Natural killer cell (primary cell): ENCODE measurements at regions not wholly inside any gene's neighbourhood (a gene's known extent, or its start where the extent isn't known, plus 50 kb on each side); places are given as distances from the start of the nearest gene placed in this dataset.

Source experiments
- ATAC-seq, 3 donors: fragments of 150-1000 bp in 2 of 3; fragments of 200-7000 bp in 1 of 3; cut with Tn5 transposase; 1 replicate in 1 of 3; 2 replicates in 2 of 3; pipeline ENCODE4 v1.10.0; 2021; ENCODE audit warnings: mild to moderate bottlenecking in 2 of 3, moderate library complexity in 2 of 3
- DNase-seq, 2 donors: peaks; one replicate each; pipeline versions ENCODE4 v3.0.0 to v3.0.0-alpha.2; 2013 to 2021; ENCODE audit warnings: mixed read lengths in 1 of 2
- H3K27ac ChIP-seq: one replicate; pipeline ENCODE4 v1.5.1; 2013; ENCODE audit warnings: mild to moderate bottlenecking, low read length
- H3K27me3 ChIP-seq: one replicate; pipeline ENCODE4 v1.6.1; 2013; ENCODE audit warnings: low read length; ENCODE audit not compliant: control insufficient read depth, insufficient read depth
- H3K36me3 ChIP-seq: one replicate; pipeline ENCODE4 v1.6.1; 2013; ENCODE audit warnings: low read length; ENCODE audit not compliant: control insufficient read depth, insufficient read depth
- H3K4me1 ChIP-seq: one replicate; pipeline ENCODE4 v1.6.1; 2013; ENCODE audit warnings: low read length; ENCODE audit not compliant: control insufficient read depth, insufficient read depth
- H3K4me3 ChIP-seq: one replicate; pipeline ENCODE4 v1.5.1; 2013; ENCODE audit warnings: low read length
- H3K9me3 ChIP-seq: one replicate; pipeline ENCODE4 v1.6.1; 2013; ENCODE audit warnings: low read length; ENCODE audit not compliant: control insufficient read depth, insufficient read depth
- H3K27ac Mint-ChIP-seq, 2 donors: one replicate each; pipeline ENCODE4 v1.8.0; 2022; ENCODE audit warnings: mild to moderate bottlenecking in 2 of 2, mixed read lengths in 2 of 2, moderate library complexity in 1 of 2
- H3K27me3 Mint-ChIP-seq, 2 donors: one replicate each; pipeline ENCODE4 v1.8.0; 2022; ENCODE audit warnings: low read depth in 2 of 2, mixed read lengths in 2 of 2
- H3K36me3 Mint-ChIP-seq: one replicate; pipeline ENCODE4 v1.8.0; 2022; ENCODE audit warnings: mixed read lengths
- H3K4me1 Mint-ChIP-seq, 2 donors: one replicate each; pipeline ENCODE4 v1.8.0; 2022; ENCODE audit warnings: mixed read lengths in 2 of 2
- H3K4me3 Mint-ChIP-seq: one replicate; pipeline ENCODE4 v1.8.0; 2022; ENCODE audit warnings: mild to moderate bottlenecking, moderate library complexity, mixed read lengths
- H3K9me3 Mint-ChIP-seq, 2 donors: one replicate each; pipeline ENCODE4 v1.8.0; 2022; ENCODE audit warnings: mixed read lengths in 2 of 2
- CTCF ChIP-seq: fragments of 200-600 bp; IDR thresholded peaks from one replicate; pipeline ENCODE4 v1.8.0; 2022; ENCODE audit warnings: antibody characterized with exemption
- WGBS: methylation state at CpG from one replicate; pipeline ENCODE4 v1.1.7; 2013; ENCODE audit warnings: missing lambda C conversion rate; ENCODE audit not compliant: insufficient coverage; 5-methylcytosine and 5-hydroxymethylcytosine counted together
- intact Hi-C: fragments of 100-400 bp; cut with micrococcal nuclease; formaldehyde crosslinking; loops from one replicate; pipeline ENCODE4 v1.14.2; 2022

- WGBS: 90% methylated on average over 7 of the region's 7 CpGs
- no peak for TF ChIP-seq CTCF
- H3K9me3 ChIP-seq: no peaks in the 10 kb centered on the region
- H3K4me1 Mint-ChIP-seq: peaks cover 9% of the 10 kb centered on the region in 2 donors
- H3K27ac ChIP-seq: no peak overlapping the region
- H3K4me3 ChIP-seq: no peak overlapping the region
- H3K4me3 Mint-ChIP-seq: peak overlapping the region; percentile 21
- ATAC-seq: no peak
- no peaks in the 10 kb centered on the region for H3K36me3 Mint-ChIP-seq
- intact Hi-C loops: loop anchor here (1.0 to 2.0 kb wide), 2 partner anchors 649 to 699 kb away; no protein-coding TSS in a partner anchor
- no peaks in the 10 kb centered on the region for H3K9me3 Mint-ChIP-seq
- peaks cover 11% of the 10 kb centered on the region for H3K4me1 ChIP-seq
- H3K27me3 Mint-ChIP-seq: peaks cover 0 to 7% of the 10 kb centered on the region in 2 donors
- DNase-seq: no peak
- H3K27ac Mint-ChIP-seq: no peak overlapping the region
- peaks cover 11% of the 10 kb centered on the region for H3K27me3 ChIP-seq
- H3K36me3 ChIP-seq: no peaks in the 10 kb centered on the region
These were observed 180.9 kb downstream of the SMAD2 start for GRCh38 chr18:47749600-47749973.

- Mint-ChIP-seq H3K36me3 (no peaks in the 10 kb centered on the region), H3K27ac (no peak overlapping the region), H3K4me3 (peak overlapping the region; percentile 21), H3K4me1 (peaks cover 6% of the 10 kb centered on the region in 2 donors), H3K9me3 (no peaks in the 10 kb centered on the region), H3K27me3 (peaks cover 0 to 4% of the 10 kb centered on the region in 2 donors)
- Histone ChIP-seq H3K4me3 (no peak overlapping the region), H3K4me1 (peaks cover 8% of the 10 kb centered on the region), H3K27me3 (peaks cover 11% of the 10 kb centered on the region), H3K27ac (no peak overlapping the region), H3K9me3 (no peaks in the 10 kb centered on the region), H3K36me3 (no peaks in the 10 kb centered on the region)
- peak; percentile 100 for TF ChIP-seq CTCF
- WGBS: 10% methylated on average over 60 of the region's 60 CpGs
- ATAC-seq (peak; percentile 98 to 100 (median 100)), DNase-seq (peak; percentile 85 to 92)
- intact Hi-C loops: loop anchor here (1.0 to 2.0 kb wide), 2 partner anchors 649 to 698 kb away; no protein-coding TSS in a partner anchor
These were observed 181.4 kb downstream of the SMAD2 start for GRCh38 chr18:47748847-47749599.

DNA sequence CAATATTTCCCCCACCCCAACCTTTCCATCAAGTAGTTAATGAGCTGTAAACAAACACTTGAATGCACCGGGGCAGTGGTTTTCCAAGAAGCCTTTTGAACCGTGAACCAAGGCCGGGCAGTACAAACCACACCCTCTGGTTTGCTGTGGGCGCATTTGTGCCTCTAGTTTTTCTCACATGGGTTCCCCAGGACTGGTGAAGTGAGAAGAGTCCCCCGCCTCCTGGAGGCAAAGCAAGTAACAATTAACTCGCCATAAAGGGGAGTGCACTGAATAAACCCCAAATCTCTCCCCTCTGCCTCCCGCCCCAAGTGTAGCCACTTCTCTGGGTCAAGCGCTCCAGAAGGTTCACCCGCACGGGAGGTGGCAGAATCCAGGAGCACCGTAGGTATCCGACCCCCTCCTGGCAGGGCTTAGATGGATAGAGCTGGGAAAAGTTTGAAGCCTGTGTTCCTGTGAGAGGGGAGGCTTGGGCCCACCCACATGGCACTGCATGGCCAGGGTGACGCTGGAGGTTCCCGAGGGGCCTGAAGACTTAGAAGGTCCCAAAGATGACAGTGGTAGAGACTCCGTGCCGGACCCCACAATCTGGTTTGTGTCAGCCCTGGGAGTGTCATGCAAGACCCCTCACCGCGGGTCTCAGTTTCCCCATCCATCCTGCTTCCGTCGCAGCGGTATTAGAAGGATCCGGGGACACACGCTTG, 182.2 kb downstream of the SMAD2 start:
- ATAC-seq (no peak), DNase-seq (no peak)
- Mint-ChIP-seq H3K9me3 (no peaks in the 10 kb centered on the region), H3K27ac (no peak overlapping the region), H3K36me3 (no peaks in the 10 kb centered on the region), H3K4me1 (peaks cover 6% of the 10 kb centered on the region in 2 donors), H3K4me3 (no peak overlapping the region), H3K27me3 (peaks cover 2 to 4% of the 10 kb centered on the region in 2 donors)
- H3K4me1 ChIP-seq: peaks cover 8% of the 10 kb centered on the region
- H3K27me3 ChIP-seq: peaks cover 11% of the 10 kb centered on the region
- WGBS: 73% methylated on average over 23 of the region's 23 CpGs
- TF ChIP-seq CTCF: no peak
- H3K27ac ChIP-seq: no peak overlapping the region
- no peak overlapping the region for H3K4me3 ChIP-seq
- intact Hi-C loops: loop anchor here (2.0 kb wide), 1 partner anchor 697 kb away; no protein-coding TSS in a partner anchor
- no peaks in the 10 kb centered on the region for H3K36me3 ChIP-seq
- no peaks in the 10 kb centered on the region for H3K9me3 ChIP-seq
